Stimulated activated CD4-positive, alpha-beta T cell treated with anti-CD3 and anti-CD28 coated beads, Interleukin-15, amount 100 ng/mL, for 24 hours (primary cell): ENCODE measurements at regions not wholly inside any gene's neighbourhood (a gene's known extent, or its start where the extent isn't known, plus 50 kb on each side); places are given as distances from the start of the nearest gene placed in this dataset.
"Not testable (repeated sequence)": the region's sequence is repeated elsewhere in the genome, so short reads cannot be mapped to it uniquely, and the experiment has no call there.

Experiments used
- DNase-seq: peaks from one replicate; pipeline ENCODE4 v3.0.0-alpha.2; 2020

DNA sequence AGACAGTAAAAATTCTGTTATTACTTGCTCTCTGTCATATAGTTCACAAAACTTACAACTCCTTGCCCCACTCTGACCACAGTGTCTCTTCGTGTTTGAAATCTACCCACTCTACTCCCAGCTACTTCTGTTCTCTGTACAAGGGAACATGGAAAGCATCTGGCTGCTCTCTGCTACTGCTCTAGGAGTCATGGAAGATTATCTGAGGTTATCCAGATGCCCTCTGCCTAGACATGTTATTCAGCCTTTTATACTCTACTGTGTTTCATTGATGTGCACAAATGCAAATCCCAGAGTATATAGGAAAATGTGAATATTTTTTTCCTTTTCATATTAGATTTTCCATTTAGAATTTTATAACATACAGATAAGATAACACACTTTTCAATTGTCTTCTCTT, 1525.6 kb downstream of the MAT2B start:
- DNase-seq: no peak

DNA sequence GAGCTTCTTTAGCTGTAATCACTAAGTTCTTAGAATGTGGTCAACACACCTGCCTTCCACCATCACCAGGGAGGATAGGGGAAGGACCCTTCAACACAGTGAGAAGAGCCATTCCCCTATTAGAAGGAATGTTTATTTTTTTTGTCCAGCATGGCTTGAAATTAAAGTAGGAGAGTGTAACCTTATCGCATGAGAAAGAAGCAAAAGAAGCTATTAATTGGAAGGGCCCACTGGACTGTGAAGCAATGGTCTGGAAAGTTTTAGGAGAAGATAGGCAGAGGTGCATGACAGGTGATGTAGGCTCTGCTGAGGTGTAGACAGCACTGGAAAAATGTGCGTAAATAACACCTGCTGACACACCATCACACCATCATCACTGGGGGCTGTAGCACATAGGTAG, 1526.0 kb downstream of the MAT2B start:
- DNase-seq: no peak

DNA sequence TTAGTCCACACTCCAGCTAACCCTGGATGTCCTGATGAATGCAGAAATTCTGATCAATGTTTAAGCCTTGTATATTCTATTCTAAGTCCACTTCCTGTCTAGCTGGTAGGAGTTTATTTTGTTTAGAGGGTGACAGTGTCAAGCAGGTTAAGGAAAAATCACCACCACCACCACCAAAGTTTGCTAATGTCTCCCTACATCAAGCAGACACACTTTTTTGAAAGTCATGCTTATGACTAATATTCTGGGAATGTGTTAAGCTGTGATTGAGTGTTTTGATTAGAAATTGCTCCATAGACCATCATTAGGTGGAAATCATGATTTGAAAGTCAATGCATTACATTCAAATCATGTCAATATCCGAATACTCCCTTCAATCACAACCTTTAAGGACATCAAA, 1530.1 kb downstream of the MAT2B start:
- no peak for DNase-seq

DNA sequence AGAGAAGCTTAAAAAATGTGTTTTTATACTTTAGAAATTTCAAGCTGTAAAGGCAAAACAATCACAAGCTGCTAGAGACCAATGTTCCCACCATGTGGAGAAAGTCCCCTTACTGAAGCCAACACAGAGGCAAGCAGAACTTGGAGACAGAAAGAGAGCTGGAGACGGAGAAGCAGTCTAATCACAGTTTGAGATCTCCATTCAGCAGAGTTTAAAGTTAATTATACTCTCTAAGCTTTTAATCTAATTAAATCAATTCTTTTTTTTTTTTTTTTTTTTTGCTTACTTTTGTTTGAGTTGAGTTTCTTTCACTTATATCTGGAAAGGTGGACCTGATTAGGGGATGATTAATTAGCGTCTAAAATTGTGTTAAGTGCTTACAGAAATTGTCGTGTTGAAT, 1534.3 kb downstream of the MAT2B start:
- DNase-seq: no peak

DNA sequence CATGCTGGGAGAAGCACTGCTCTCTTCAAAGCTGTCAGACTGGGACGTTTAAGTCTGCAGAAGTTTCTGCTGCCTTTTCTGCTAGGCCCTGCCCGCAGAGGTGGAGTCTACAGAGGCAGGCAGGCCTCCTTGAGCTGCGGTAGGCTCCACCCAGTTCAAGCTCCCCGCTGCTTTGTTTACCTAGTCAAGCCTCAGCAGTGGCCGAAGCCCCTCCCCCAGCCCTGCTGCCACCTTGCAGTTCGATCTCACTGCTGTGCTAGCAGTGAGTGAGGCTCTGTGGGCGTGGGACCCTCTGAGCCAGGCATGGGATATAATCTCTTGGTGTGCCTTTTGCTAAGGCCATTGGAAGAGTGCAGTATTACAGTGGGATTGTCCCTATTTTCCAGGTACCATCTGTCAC, 1540.5 kb downstream of the MAT2B start:
- not testable (repeated sequence) for DNase-seq

DNA sequence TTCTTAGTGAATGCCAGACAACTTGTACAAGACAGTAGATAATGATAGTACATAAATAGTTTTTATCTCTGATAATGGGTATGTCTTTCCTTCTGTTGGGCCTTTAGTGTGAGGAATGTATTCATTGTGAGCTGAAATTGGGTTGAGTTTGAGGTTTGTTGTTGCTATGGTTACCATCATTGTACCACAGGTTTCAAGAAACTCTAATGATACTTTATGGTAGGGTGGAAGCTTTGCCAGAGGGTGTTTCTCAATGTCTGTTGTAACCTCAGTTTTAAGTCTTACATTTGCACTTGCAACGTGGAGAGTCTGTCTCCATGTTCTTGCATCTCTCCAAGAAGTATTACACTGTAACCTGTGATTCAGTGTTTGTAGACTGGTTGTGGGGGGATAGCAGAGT, 1550.1 kb downstream of the MAT2B start:
- no peak for DNase-seq

DNA sequence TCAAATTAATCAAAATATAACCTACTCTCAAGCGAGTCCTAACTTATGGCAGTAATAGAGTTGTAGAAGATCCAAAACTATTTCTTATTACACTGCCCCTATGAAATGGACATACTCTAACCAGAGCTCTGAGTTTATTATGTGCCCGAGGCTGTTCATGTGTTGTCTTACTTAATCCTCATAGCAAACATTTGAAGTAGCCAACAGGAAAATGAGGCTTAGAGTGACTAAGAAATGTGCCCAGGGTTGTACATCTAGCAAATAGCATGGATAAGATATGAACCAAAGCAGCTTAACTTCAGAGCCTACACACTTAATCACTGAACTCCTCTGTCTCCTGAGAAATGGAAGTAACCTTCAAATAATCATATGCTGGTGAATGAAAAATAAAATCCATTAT, 1551.7 kb downstream of the MAT2B start:
- no peak for DNase-seq

DNA sequence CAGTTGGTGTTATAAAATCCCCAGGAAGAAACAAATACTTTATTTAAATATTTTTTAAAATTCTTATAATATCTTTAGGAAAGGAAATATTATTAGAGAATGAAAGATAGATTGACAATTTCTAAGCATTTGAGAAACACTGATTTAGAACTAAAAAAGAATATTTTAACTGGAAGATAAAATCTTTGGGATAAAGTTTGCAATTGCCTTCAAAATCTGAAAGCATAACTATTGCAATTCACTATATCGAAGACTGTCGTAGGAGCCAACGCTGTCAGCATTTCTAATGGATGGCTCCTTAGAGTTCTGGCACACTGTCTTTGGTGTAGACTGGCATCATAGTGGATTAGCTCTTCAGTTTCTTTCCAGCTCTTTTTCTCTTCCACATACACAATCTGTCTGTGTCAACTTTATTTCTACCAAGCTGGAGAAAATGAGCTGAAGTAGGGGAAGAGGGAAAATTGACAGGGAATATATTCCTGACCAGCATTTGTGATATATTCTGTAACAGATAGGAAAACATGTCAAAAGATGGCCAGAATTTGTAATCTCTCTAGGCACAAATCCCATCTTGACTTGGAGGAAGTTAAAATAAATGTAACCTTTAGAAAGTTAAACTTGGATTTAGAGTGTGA, 1561.4 kb downstream of the MAT2B start:
- DNase-seq: no peak

DNA sequence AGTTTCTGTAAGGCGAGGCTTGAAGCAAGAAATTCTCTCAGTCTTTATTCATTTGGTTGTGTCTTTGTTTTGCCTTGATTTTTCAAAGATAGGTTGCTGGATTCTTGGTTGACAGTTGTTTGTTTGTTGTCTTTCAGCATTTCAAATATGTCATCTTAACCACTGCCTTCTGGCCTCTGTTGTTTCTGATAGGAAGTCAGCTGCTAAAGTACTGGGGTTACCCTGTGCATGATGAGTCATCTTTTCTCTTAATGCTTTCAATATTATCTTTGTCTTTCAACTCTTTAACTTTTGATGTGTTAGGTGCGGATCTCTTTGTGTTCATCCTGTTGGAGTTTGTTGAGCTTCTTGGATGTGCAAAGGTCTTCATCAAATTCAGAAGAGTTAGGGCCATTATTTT, 1571.3 kb downstream of the MAT2B start:
- no peak for DNase-seq

DNA sequence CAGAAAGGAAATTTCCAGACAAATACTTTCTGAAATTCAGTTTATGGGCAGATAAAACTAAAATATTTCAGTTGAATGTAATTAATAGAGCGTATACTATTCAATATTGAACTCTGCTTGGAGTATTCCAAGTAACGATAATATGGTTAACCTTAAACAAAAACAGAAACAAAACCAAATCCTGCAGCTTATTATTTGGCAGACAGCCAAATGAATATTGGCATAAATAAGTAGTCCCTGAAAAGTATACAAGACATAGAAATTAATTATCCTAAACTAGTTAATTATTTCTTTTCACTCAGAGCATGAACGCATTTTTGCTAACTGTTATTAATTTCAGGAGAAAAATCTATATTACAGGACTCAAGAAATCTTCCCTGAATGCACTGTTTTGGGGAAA, 1574.0 kb downstream of the MAT2B start:
- DNase-seq: no peak

DNA sequence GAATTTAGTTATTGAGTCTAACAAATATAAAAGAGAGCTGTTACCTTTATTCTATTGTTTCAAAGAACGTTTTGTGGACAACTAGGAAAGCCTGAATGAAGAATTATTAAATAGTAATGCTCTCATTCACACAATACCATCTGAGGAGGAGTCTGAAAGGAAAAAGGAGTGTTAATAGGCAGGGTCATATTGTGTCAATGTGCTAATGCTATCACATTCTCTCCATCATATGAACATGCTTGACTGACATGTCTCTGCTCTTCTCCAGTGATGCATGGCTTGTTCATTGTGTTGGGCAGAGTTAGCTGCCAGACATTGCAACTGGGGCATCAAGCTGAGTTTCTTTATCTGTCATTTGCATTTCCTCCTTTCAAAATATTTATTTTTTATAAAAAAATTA, 1578.0 kb downstream of the MAT2B start:
- no peak for DNase-seq

DNA sequence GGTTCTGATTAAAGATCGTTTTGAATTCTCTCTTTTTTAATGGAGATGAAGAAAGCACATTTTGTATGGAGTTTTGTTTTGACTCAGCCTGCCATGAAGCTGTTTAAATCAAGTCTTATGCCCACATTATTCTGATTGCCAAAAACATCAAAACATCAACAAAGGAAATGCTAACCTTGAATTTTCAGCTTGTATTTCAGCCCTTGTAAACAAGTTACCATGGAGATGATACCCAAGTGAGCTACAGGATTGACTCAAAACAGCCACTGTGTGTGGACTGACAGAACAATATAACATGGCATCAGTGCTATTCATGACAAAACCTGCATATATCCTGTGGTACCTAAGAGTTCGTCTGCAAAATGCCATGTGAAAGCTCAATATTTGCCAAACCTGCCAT, 1581.0 kb downstream of the MAT2B start:
- DNase-seq: no peak

DNA sequence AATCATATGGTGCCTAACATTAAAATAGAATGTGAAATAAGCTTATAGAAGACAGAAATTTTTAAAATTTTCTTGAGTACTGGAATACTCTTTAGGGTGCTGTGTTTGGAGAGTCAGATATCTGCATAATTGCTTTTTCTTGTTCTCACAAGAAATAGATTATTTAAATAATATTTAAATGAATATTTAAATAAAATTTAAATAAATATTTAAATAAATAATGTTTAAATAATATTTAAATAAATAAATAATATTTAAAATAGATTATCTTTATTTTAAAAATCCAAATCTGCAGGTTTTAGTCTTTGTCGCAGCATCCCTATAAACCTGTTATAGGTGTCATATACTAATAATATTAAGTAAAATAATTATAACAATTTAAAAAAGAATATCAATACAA, 1589.4 kb downstream of the MAT2B start:
- DNase-seq: no peak

DNA sequence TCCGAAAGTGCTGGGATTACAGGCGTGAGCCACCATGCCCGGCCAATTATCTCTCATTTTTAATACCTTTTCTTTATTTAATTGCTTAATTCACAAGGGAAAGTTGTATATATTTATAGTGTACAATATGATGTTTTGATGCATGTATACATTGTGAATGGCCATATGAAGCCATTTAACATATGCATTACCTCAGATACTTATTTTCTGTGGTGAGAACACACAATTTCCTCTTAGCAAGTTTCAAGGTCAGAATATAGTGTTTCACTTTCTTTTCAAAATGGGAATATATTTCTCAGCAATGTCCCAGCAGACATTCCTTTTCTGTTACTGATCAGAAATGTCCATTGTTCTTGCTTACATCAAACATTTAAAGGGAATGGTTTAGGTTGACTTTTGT, 1596.3 kb downstream of the MAT2B start:
- no peak for DNase-seq

DNA sequence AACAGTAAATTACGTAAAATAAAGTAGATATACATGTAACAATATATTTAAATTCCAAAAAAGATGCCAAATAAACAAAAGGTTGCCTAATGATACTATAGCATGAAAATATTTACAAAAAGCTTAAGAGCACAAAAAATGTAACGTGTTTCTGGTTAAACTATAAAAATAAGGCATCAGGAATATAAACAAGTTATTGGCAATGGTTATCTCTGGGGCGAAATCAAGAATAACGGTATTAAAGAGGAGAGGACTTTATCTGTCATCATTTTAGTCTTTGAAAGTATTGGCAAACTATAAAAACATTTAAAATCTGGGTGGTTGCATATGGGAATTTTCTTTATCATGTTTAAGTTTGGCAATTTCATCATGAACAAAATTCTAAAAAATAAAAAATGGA, 1599.2 kb downstream of the MAT2B start:
- DNase-seq: no peak

DNA sequence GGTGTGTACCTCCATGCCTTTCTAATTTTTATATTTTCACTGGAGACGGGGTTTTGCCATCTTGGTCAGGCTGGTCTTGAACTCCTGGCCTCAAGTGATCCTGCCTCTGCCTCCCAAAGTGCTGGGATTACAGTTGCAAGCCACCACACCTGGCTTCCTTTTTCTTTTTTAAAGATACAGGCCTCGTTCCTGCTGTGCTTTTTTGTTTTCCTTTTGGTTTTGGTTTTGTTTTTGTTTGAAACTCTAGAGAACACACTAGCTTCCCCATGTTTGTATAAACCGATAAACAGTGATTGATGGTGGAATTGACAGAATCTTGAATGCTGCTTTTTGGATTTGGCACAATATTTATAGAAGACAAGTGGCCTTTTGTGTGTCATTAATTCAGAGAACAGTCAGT, 1603.4 kb downstream of the MAT2B start:
- no peak for DNase-seq

DNA sequence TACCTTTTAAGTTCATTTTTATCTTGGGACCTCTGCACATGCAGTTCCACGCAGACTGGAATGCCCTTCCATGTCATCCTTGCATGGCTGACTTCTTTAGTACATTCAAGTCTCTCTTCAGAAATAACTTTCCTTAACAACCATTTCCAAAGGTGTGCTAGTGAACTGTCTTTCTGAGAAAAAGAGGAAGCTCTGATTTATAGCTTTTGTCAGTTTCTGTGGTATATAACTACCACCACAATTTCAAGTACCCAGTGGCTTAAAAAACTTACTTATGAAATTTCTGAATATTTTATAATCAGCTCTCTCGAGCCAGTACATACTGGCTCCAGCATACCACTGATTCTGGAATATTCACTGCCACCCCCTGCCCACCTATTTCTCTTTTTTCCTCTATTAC, 1613.8 kb downstream of the MAT2B start:
- DNase-seq: no peak

DNA sequence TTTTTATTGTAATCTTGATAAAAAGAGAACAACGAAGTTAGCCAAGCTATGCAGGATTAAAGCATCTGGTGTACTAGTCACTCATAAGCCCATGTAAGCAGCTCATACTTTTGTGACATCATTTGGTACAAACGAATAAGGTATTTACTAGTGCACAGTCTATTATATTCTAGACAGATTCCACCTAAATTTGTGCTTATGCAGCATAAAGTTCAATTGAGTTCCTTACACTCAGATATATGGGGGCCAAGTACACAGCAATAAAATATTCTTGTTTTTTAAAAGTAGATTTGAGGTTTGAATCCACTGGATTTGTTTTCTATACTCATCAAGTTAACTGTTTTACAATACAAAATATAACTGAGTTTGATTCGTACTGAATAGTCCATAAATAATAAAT, 1621.2 kb downstream of the MAT2B start:
- no peak for DNase-seq

DNA sequence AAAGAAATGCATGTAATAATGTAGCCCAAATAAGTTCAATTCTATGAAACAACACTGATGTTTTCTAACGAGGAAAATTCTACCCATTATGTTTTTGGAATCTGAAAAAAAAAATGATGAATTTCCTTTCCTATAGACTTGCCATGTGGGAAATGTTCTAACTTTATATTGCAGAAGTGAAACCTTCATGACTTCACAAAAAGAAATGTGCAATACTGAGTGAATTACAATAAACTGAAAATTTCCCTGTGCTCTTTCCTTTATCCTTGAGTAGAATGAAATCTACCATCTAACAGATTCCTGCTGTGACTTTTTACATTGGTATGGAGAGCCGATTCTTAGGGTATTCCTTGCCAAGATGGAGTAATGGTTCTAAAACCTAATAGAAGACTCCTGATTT, 1622.5 kb downstream of the MAT2B start:
- no peak for DNase-seq

DNA sequence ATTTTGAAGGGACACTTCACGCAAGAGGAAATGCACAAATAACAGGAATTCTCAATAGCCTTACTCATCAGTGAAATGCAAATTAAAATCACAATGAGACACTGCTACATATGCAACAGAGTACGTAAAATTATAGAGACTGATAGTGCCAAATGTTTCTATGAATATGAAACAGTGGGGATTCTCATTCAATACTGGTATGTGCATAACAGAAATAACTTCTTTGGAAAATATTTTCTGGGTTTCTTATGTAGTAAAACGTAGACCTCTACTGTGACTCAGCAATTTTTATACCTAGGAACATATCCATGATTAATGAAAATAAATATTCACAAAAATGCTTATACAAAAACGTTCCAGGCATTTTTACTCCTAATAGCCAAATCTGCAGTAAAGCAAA, 1625.2 kb downstream of the MAT2B start:
- no peak for DNase-seq

DNA sequence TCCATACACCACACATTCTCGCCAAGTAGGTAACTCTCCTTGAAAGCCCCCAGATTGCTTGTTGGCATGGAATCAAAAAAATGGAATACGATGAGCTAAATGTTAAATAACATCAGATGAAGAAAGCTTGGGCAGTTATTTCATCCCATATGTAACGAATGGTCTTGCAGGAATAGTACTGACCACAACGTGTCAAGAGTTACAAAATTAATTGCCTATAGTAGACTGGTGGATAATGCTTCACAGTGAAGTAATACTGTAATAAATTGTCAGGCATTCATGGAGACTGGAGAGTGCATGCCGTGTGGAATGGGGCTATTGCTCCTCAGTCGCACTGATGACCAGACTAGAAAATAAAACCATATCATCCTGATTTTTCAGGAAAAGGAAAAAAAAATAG, 1628.7 kb downstream of the MAT2B start:
- no peak for DNase-seq

DNA sequence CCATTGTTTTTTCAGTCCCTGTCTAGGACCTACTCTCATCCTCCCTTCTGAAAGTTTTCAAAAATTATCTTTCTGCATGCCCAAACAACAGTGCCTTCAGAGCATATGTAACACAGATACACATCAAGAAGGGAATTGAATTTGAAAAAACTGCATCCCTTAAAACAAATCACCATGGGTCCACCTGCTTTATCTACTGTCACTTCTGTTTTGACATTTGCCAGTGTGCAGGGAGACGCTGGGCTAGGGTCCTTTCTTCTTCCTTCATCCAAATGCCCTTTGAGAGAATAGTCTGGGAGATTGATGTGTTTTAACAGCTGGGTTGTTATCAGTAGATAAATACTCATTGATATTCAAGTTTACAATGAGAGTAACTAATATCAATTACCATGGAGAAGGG, 1630.1 kb downstream of the MAT2B start:
- no peak for DNase-seq

DNA sequence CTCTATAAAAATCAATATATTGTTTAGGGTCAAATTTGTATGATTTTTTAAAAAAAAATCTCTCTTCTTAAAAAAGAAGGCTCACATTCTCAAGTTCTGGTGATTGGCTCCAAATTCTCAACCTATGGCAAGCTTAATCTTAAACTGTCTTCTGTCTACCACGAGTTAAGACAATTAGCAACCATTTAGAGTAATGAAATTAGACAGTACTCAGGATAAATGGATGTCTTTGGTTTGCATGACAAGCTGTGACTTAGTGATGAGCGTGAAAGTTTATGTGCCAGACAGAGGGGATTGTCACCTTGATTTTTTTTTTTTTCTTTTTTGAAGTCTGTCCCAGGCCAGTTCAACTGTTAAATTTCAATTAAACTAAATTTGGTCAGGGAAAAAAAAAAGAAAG, 1632.3 kb downstream of the MAT2B start:
- no peak for DNase-seq

DNA sequence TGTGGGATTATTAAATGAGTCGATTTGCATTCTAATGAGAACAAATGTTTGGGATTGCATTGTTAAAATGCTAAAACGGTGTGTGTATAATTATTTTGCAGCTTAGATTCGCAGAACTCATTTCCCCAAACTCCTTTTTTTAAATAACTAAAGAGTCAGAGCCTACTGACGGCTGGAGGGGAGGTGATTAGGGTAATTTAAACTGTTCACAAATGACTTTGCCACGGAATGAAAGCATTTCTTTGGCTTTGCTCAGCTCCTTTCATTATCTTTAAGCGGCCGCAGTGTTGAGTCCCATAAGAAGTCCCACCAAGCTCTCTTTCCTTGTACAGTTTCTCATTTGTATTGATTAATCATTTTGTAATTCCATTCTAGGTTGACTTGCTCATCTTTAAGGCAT, 1632.8 kb downstream of the MAT2B start:
- no peak for DNase-seq

DNA sequence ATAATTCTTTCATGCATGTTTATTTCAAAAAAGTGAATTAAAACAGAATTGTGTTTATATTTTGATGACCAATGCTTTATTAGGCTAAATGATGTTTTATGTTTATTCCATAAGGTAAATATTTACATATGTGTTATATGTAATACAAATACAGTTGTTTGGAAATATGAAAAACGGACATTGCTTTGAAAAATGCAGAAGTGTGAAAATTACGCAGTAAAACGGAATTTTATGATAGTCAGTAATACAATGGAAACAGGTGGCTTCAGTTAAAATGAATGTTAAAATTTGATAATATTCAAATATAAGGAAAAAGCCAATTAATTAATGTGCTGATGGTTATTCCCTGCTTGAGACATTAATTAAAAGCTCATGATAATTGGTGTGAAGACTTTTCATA, 1633.8 kb downstream of the MAT2B start:
- DNase-seq: no peak

DNA sequence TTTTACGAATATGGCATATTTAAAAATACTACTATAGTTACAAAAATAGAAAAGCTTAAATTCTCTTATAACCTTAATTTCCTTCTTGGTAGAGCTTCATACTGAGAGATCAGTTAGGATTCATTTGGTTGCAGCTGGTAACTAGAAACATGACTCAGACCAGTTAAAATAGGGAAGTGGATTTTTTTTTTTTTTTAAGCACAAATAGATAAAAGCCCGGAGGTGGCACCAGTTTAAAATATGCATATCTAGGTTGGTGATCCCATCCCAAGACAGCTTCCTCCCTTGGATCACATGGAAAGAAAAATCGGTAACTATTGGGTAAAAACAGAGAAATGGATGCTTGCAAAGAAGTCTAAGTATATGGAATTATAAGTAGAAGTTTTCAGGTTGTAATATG, 1634.3 kb downstream of the MAT2B start:
- DNase-seq: no peak
